SU-DHL-6 (cell line): ENCODE measurements at regions not wholly inside any gene's neighbourhood (a gene's known extent, or its start where the extent isn't known, plus 50 kb on each side); places are given as distances from the start of the nearest gene placed in this dataset.

Experiments used
- H2AFZ ChIP-seq: fragments of 200-600 bp; sonication (generic); 2 replicates; pipeline ENCODE4 v1.6.1; 2014; ENCODE audit warnings: low read depth, mild to moderate bottlenecking, moderate library complexity, mixed read lengths, antibody characterized with exemption, low read length; ENCODE audit not compliant: severe bottlenecking
- H3F3A ChIP-seq: fragments of 200-600 bp; shearing (Covaris generic); 2 replicates; pipeline ENCODE4 v1.6.0; 2016; ENCODE audit warnings: antibody characterized with exemption, mild to moderate bottlenecking; ENCODE audit not compliant: insufficient read depth
- H3K27ac ChIP-seq: fragments of 200-600 bp; sonication (generic); 2 replicates; pipeline ENCODE4 v1.5.1; 2016; ENCODE audit warnings: low read depth, mild to moderate bottlenecking, low read length, moderate library complexity, mixed read lengths
- H3K27me3 ChIP-seq: fragments of 200-600 bp; sonication (generic), shearing (Covaris generic); 2 replicates; pipeline ENCODE4 v1.6.0; 2014; ENCODE audit warnings: mild to moderate bottlenecking, low read length
- H3K36me3 ChIP-seq: fragments of 200-600 bp; sonication (generic); 2 replicates; pipeline ENCODE4 v1.6.1; 2014; ENCODE audit warnings: mild to moderate bottlenecking, low read length, mixed read lengths
- H3K4me2 ChIP-seq: fragments of 300-600, 200-600 bp; shearing (Covaris generic), sonication (generic); 2 replicates; pipeline ENCODE4 v1.6.0; 2014; ENCODE audit warnings: low read length, low read depth, mild to moderate bottlenecking; ENCODE audit not compliant: poor library complexity, severe bottlenecking
- H3K4me3 ChIP-seq: fragments of 200-600 bp; sonication (generic); 2 replicates; pipeline ENCODE4 v1.5.1; 2014; ENCODE audit warnings: antibody characterized with exemption, low read length, mild to moderate bottlenecking, mixed read lengths; ENCODE audit not compliant: insufficient read depth, poor library complexity, severe bottlenecking
- H3K79me2 ChIP-seq: fragments of 200-600 bp; sonication (generic); 2 replicates; pipeline ENCODE4 v1.6.1; 2014; ENCODE audit warnings: mild to moderate bottlenecking, low read length, moderate library complexity; ENCODE audit not compliant: insufficient read depth
- H3K9ac ChIP-seq: fragments of 200-600 bp; sonication (generic); 2 replicates; pipeline ENCODE4 v1.7.0; 2014; ENCODE audit warnings: mild to moderate bottlenecking, low read length
- H3K9me2 ChIP-seq: fragments of 200-600 bp; sonication (generic); replicated peaks from 2 replicates; pipeline ENCODE4 v1.6.1; 2014; ENCODE audit warnings: low read length; ENCODE audit not compliant: insufficient read depth
- H3K9me3 ChIP-seq: fragments of 200-600 bp; sonication (generic); 2 replicates; pipeline ENCODE4 v1.6.1; 2014; ENCODE audit warnings: low read length, mixed read lengths; ENCODE audit not compliant: insufficient read depth
- H4K20me1 ChIP-seq: fragments of 200-600 bp; sonication (generic); 2 replicates; pipeline ENCODE4 v1.6.1; 2014; ENCODE audit warnings: low read depth, mild to moderate bottlenecking, antibody characterized with exemption, low read length, moderate library complexity, mixed read lengths
- EZH2phosphoT487 ChIP-seq: fragments of 200-600 bp; sonication (generic), shearing (Covaris generic); conservative IDR thresholded peaks from 2 replicates; pipeline ENCODE4 v1.6.1; 2018; ENCODE audit warnings: mild to moderate bottlenecking, antibody characterized with exemption, low read length, moderate library complexity, mixed read lengths
- TF ChIP-seq, protein P1 (sequence below): fragments of 200-600 bp; sonication (generic); IDR thresholded peaks from one replicate; pipeline ENCODE4 v1.5.1; 2017; ENCODE audit warnings: antibody characterized with exemption, mild to moderate bottlenecking, low read length, moderate library complexity; ENCODE audit not compliant: insufficient read depth, poor library complexity, severe bottlenecking

- Histone ChIP-seq H3K27me3 (no peaks in the 10 kb centered on the region), H2AFZ (no peak overlapping the region), H3K4me3 (no peak overlapping the region), H3K27ac (no peak overlapping the region), H3K9me2 (no peaks in the 10 kb centered on the region), H3K9me3 (no peaks in the 10 kb centered on the region), H3K79me2 (no peaks in the 10 kb centered on the region), H3K4me2 (no peak overlapping the region), H3K36me3 (no peaks in the 10 kb centered on the region), H4K20me1 (no peaks in the 10 kb centered on the region), H3K9ac (no peak overlapping the region), H3F3A (no peaks in the 10 kb centered on the region)
- TF ChIP-seq, protein P1, sequence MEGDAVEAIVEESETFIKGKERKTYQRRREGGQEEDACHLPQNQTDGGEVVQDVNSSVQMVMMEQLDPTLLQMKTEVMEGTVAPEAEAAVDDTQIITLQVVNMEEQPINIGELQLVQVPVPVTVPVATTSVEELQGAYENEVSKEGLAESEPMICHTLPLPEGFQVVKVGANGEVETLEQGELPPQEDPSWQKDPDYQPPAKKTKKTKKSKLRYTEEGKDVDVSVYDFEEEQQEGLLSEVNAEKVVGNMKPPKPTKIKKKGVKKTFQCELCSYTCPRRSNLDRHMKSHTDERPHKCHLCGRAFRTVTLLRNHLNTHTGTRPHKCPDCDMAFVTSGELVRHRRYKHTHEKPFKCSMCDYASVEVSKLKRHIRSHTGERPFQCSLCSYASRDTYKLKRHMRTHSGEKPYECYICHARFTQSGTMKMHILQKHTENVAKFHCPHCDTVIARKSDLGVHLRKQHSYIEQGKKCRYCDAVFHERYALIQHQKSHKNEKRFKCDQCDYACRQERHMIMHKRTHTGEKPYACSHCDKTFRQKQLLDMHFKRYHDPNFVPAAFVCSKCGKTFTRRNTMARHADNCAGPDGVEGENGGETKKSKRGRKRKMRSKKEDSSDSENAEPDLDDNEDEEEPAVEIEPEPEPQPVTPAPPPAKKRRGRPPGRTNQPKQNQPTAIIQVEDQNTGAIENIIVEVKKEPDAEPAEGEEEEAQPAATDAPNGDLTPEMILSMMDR = no peak
Observed at GRCh38 chr9:106678273-106678672, 184.7 kb upstream of the ZNF462 start.

- H3K36me3 ChIP-seq = no peaks in the 10 kb centered on the region
- H3K27me3 ChIP-seq = no peaks in the 10 kb centered on the region
- H3F3A ChIP-seq = no peaks in the 10 kb centered on the region
- no peak overlapping the region for H3K4me2 ChIP-seq
- H3K79me2 ChIP-seq = no peaks in the 10 kb centered on the region
- H3K4me3 ChIP-seq = no peak overlapping the region
- TF ChIP-seq, protein P1 = no peak
- no peak for TF ChIP-seq EZH2phosphoT487
- H3K27ac ChIP-seq = no peak overlapping the region
- no peaks in the 10 kb centered on the region for H3K9me3 ChIP-seq
- no peak overlapping the region for H2AFZ ChIP-seq
- no peaks in the 10 kb centered on the region for H3K9me2 ChIP-seq
- H4K20me1 ChIP-seq = no peaks in the 10 kb centered on the region
- no peak overlapping the region for H3K9ac ChIP-seq
Observed at GRCh38 chr9:106682420-106682819, 180.5 kb upstream of the ZNF462 start.

DNA sequence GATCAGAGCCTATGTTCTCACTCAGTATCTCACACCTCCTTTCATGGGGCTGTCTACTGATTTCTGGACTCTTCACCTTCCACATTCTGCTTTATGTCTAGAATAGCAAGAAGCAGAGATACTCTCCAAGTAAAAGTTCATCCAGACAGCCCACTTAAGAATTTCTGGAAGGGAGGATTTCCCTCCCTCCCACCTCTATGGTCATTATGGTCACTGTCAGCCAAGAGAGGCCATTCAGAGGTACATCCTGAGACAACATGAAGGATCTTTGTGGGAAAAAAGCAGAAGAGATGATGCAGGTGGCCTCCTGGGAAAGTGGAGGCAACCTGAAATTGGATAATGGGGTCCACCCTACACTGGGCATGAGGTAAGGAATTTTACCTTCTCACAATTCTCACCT is 179.5 kb upstream of the ZNF462 start:
- no peak overlapping the region for H3K4me2 ChIP-seq
- no peak overlapping the region for H2AFZ ChIP-seq
- H3K27ac ChIP-seq = no peak overlapping the region
- H3K27me3 ChIP-seq = no peaks in the 10 kb centered on the region
- no peaks in the 10 kb centered on the region for H3K9me3 ChIP-seq
- no peaks in the 10 kb centered on the region for H3K36me3 ChIP-seq
- no peaks in the 10 kb centered on the region for H3K79me2 ChIP-seq
- no peaks in the 10 kb centered on the region for H4K20me1 ChIP-seq
- H3F3A ChIP-seq = no peaks in the 10 kb centered on the region
- TF ChIP-seq, protein P1 = no peak
- no peak for TF ChIP-seq EZH2phosphoT487
- no peak overlapping the region for H3K4me3 ChIP-seq
- H3K9ac ChIP-seq = no peak overlapping the region
- H3K9me2 ChIP-seq = no peaks in the 10 kb centered on the region
